Panc1 (cell line): ENCODE measurements at regions not wholly inside any gene's neighbourhood (a gene's known extent, or its start where the extent isn't known, plus 50 kb on each side); places are given as distances from the start of the nearest gene placed in this dataset.

ENCODE experiments used
- ATAC-seq: fragments of 200-7000 bp; cut with Tn5 transposase; 2 replicates; pipeline ENCODE4 v1.9.1; 2020; ENCODE audit warnings: mild to moderate bottlenecking, moderate library complexity
- BruUV-seq: library from RNA; stranded (reverse); fragments of 400-500 nt; replicated peaks from 2 replicates; lab custom pipeline; 2021; lab: Mats Ljungman, UMichigan
- CTCF ChIA-PET: fragments of 300-600 bp; sonication (Branson Sonifier 250); formaldehyde crosslinking; loops from one replicate; lab custom pipeline; 2022; ENCODE audit warnings: antibody characterized with exemption; lab: Charles Lee
- POLR2A ChIA-PET: fragments of 300-600 bp; sonication (Branson Sonifier 250); formaldehyde crosslinking; loops from one replicate; lab custom pipeline; 2022; ENCODE audit warnings: antibody characterized with exemption; lab: Charles Lee
- DNase-seq: peaks from one replicate; pipeline ENCODE4 v3.0.0-alpha.2; 2010; ENCODE audit warnings: low read depth, low spot score
- H3K27ac ChIP-seq: 2 replicates; pipeline ENCODE4 v1.5.1; 2011; ENCODE audit warnings: mild to moderate bottlenecking, low read length, inconsistent platforms
- H3K27me3 ChIP-seq: fragments of 200-500 bp; sonication (Bioruptor generic); 2 replicates; pipeline ENCODE4 v1.6.0; 2014; ENCODE audit warnings: low read length, inconsistent platforms; ENCODE audit not compliant: control insufficient read depth, insufficient read depth
- H3K36me3 ChIP-seq: fragments of 200-500 bp; sonication (Bioruptor generic); 2 replicates; pipeline ENCODE4 v1.5.1; 2014; ENCODE audit warnings: inconsistent platforms, mild to moderate bottlenecking, low read length, moderate library complexity; ENCODE audit not compliant: control insufficient read depth, insufficient read depth
- H3K4me1 ChIP-seq: 2 replicates; pipeline ENCODE4 v1.5.1; 2011; ENCODE audit warnings: inconsistent platforms, mild to moderate bottlenecking, low read length, moderate library complexity; ENCODE audit not compliant: control insufficient read depth, insufficient read depth
- H3K4me3 ChIP-seq, 2 experiments: 2 replicates each; pipeline ENCODE4 v1.5.1; 2011 to 2012; ENCODE audit warnings: low read depth in 2 of 2, low read length in 2 of 2, mild to moderate bottlenecking in 2 of 2, inconsistent platforms in 1 of 2, moderate library complexity in 1 of 2
- H3K9me3 ChIP-seq: fragments of 200-500 bp; sonication (Bioruptor generic); 2 replicates; pipeline ENCODE4 v1.5.1; 2014; ENCODE audit warnings: low read depth, mild to moderate bottlenecking, inconsistent platforms, low read length, moderate library complexity; ENCODE audit not compliant: control insufficient read depth, insufficient read depth
- CTCF ChIP-seq: fragments of 450-650 bp; IDR thresholded peaks from 2 replicates; pipeline ENCODE4 v1.5.1; 2017; ENCODE audit warnings: mild to moderate bottlenecking
- POLR2AphosphoS5 ChIP-seq: IDR thresholded peaks from 2 replicates; pipeline ENCODE4 v1.6.1; 2012; ENCODE audit warnings: mild to moderate bottlenecking, low read depth, low read length, moderate library complexity
- REST ChIP-seq, 2 experiments: IDR thresholded peaks; 2 replicates each; pipeline ENCODE4 v1.6.1; 2011 to 2012; ENCODE audit warnings: low read depth in 2 of 2, control low read depth in 1 of 2, low read length in 1 of 2, mild to moderate bottlenecking in 1 of 2, moderate library complexity in 1 of 2; ENCODE audit not compliant: insufficient read depth in 1 of 2
- SIN3A ChIP-seq: IDR thresholded peaks from 2 replicates; pipeline ENCODE4 v1.6.1; 2012; ENCODE audit warnings: low read depth, mild to moderate bottlenecking, low read length, moderate library complexity, borderline replicate concordance; ENCODE audit not compliant: insufficient read depth
- TCF7L2 ChIP-seq: IDR thresholded peaks from 2 replicates; pipeline ENCODE4 v1.6.1; 2011; ENCODE audit warnings: mild to moderate bottlenecking, low read depth, low read length, inconsistent platforms
- in situ Hi-C: cut with HindIII; loops from 2 replicates; pipeline ENCODE4 v1.10.0; 2016; ENCODE audit warnings: low sequenced_read_pairs, low pct_unique_long_range_greater_than_20kb
- intact Hi-C: fragments of 100-400 bp; cut with micrococcal nuclease; formaldehyde crosslinking; loops from one replicate; pipeline ENCODE4 v1.10.0; 2022; ENCODE audit not compliant: unreplicated experiment

- ChIA-PET CTCF (interaction anchor here (0.6 kb wide), 1 partner anchor 51 kb away, joined by 7 read pairs; no protein-coding TSS in a partner anchor), POLR2A (no interaction called here)
- Histone ChIP-seq H3K4me3 (no peak overlapping the region), H3K27ac (no peak overlapping the region), H3K27me3 (no peaks in the 10 kb centered on the region; the same call in 1 of the 2 replicates), H3K4me1 (no peaks in the 10 kb centered on the region), H3K36me3 (no peaks in the 10 kb centered on the region), H3K9me3 (no peaks in the 10 kb centered on the region)
- in situ Hi-C loops (no loop called here), intact Hi-C loops (no loop called here)
- ATAC-seq (no peak), DNase-seq (no peak)
- no peak for TF ChIP-seq POLR2AphosphoS5
- TF ChIP-seq SIN3A = no peak
- no peak for TF ChIP-seq TCF7L2
- TF ChIP-seq REST (IDR thresholded peaks at IDR 0.05; ENCODE audit: insufficient read depth in 1 of 2, low read depth in 2 of 2, low read length in 1 of 2) = no peak
- no peak for TF ChIP-seq CTCF
- BruUV-seq = no TSS peak
These were observed 59.1 kb upstream of the PDX1 start for GRCh38 chr13:27860743-27861142.

- CTCF ChIA-PET = interaction anchor here (0.6 kb wide), 1 partner anchor 50 kb away, joined by 7 read pairs; no protein-coding TSS in a partner anchor
- no peaks in the 10 kb centered on the region; the same call in 1 of the 2 replicates for H3K27me3 ChIP-seq
- intact Hi-C loops = no loop called here
- no peak for DNase-seq
- no peaks in the 10 kb centered on the region for H3K4me1 ChIP-seq
- H3K27ac ChIP-seq = no peak overlapping the region
- TF ChIP-seq REST (IDR thresholded peaks at IDR 0.05; ENCODE audit: insufficient read depth in 1 of 2, low read depth in 2 of 2, low read length in 1 of 2) (no peak), POLR2AphosphoS5 (no peak), SIN3A (no peak), TCF7L2 (no peak), CTCF (no peak)
- ATAC-seq = no peak
- POLR2A ChIA-PET = no interaction called here
- in situ Hi-C loops = no loop called here
- no peak overlapping the region for H3K4me3 ChIP-seq
- BruUV-seq = no TSS peak
- H3K9me3 ChIP-seq = no peaks in the 10 kb centered on the region
- H3K36me3 ChIP-seq = no peaks in the 10 kb centered on the region
These were observed 58.6 kb upstream of the PDX1 start for GRCh38 chr13:27861165-27861564.
